Karpas-422 (cell line): ENCODE measurements at regions not wholly inside any gene's neighbourhood (a gene's known extent, or its start where the extent isn't known, plus 50 kb on each side); places are given as distances from the start of the nearest gene placed in this dataset.

Experiments used
- DNase-seq: peaks from one replicate; pipeline ENCODE4 v3.0.0-alpha.2; 2015
- H2AFZ ChIP-seq: fragments of 200-600 bp; sonication (generic); 2 replicates; pipeline ENCODE4 v1.6.1; 2014; ENCODE audit warnings: antibody characterized with exemption, low read length, mixed read lengths
- H3K27ac ChIP-seq: fragments of 200-600 bp; sonication (generic); 2 replicates; pipeline ENCODE4 v1.5.1; 2014; ENCODE audit warnings: mild to moderate bottlenecking, low read length, moderate library complexity
- H3K27me3 ChIP-seq: fragments of 200-600 bp; sonication (generic); 2 replicates; pipeline ENCODE4 v1.6.1; 2014; ENCODE audit warnings: low read length, mixed read lengths
- H3K36me3 ChIP-seq: fragments of 200-600 bp; sonication (generic); 2 replicates; pipeline ENCODE4 v1.6.1; 2014; ENCODE audit warnings: low read length, mixed read lengths; ENCODE audit not compliant: insufficient read depth
- H3K4me1 ChIP-seq: fragments of 200-600 bp; sonication (generic); 2 replicates; pipeline ENCODE4 v1.6.1; 2014; ENCODE audit warnings: mild to moderate bottlenecking, low read length, mixed read lengths
- H3K4me2 ChIP-seq: fragments of 200-600 bp; sonication (generic); 2 replicates; pipeline ENCODE4 v1.6.1; 2014; ENCODE audit warnings: low read length, low read depth, mild to moderate bottlenecking; ENCODE audit not compliant: poor library complexity, severe bottlenecking
- H3K4me3 ChIP-seq: fragments of 200-600 bp; sonication (generic); 2 replicates; pipeline ENCODE4 v1.5.1; 2014; ENCODE audit warnings: mild to moderate bottlenecking, antibody characterized with exemption, low read length, mixed read lengths
- H3K79me2 ChIP-seq: fragments of 200-600 bp; sonication (generic); 2 replicates; pipeline ENCODE4 v1.6.1; 2014; ENCODE audit warnings: mild to moderate bottlenecking, low read length, mixed read lengths
- H3K9ac ChIP-seq: fragments of 200-600 bp; sonication (generic); 2 replicates; pipeline ENCODE4 v1.6.0; 2014; ENCODE audit warnings: low read length
- H3K9me2 ChIP-seq: fragments of 200-600 bp; sonication (generic), shearing (Covaris generic); replicated peaks from 2 replicates; pipeline ENCODE4 v1.6.0; 2014; ENCODE audit warnings: mild to moderate bottlenecking, low read length, moderate library complexity; ENCODE audit not compliant: insufficient read depth
- H3K9me3 ChIP-seq: fragments of 300-700, 200-600 bp; sonication (generic); 2 replicates; pipeline ENCODE4 v1.6.1; 2014; ENCODE audit warnings: low read length, mixed read lengths
- H4K20me1 ChIP-seq: fragments of 200-600 bp; sonication (generic); 2 replicates; pipeline ENCODE4 v1.6.1; 2014; ENCODE audit warnings: mild to moderate bottlenecking, antibody characterized with exemption, low read length, low read depth; ENCODE audit not compliant: insufficient read depth

DNA sequence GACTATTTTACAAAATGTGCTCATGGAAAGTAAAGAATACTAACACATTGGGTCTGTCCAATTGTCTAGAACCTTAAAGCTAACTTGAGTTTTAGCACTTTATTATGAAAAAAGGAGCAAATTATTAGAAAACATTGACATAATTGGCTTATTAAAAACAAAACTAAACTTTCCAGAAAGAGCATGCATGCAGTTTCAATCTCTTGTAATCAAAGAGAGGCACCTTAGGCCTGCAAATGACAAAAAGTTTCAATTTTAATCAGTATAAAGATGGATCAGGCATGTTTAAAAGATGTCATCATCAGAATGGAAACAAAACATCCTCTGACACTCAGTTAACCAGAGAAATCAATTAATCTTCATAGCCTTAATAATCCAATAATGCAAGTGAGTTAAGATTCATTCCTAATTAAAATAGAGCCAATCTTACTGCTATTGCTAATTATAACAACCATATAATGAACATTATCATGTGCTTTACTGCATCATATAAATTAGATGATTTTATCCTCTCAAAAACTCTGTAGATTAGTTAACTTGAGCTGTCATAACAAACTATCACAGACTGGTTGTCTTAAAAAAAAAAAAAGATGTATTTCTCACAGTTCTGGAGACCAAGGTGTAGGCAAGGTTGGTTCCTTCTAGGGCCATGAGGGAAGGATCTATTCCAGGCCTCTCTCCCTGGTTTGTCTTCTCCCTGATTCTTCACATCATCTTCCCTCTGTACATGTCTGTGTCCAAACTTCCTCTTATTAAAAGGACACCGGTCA lies 131.4 kb downstream of the RPAP3 start:
- Histone ChIP-seq H3K9ac (no peak overlapping the region), H3K27ac (no peak overlapping the region), H3K4me1 (no peaks in the 10 kb centered on the region), H3K4me3 (no peak overlapping the region), H3K79me2 (no peaks in the 10 kb centered on the region), H3K27me3 (no peaks in the 10 kb centered on the region), H2AFZ (no peak overlapping the region), H3K9me3 (no peaks in the 10 kb centered on the region), H3K9me2 (no peaks in the 10 kb centered on the region), H4K20me1 (no peaks in the 10 kb centered on the region), H3K4me2 (no peak overlapping the region), H3K36me3 (no peaks in the 10 kb centered on the region)
- no peak for DNase-seq

DNA sequence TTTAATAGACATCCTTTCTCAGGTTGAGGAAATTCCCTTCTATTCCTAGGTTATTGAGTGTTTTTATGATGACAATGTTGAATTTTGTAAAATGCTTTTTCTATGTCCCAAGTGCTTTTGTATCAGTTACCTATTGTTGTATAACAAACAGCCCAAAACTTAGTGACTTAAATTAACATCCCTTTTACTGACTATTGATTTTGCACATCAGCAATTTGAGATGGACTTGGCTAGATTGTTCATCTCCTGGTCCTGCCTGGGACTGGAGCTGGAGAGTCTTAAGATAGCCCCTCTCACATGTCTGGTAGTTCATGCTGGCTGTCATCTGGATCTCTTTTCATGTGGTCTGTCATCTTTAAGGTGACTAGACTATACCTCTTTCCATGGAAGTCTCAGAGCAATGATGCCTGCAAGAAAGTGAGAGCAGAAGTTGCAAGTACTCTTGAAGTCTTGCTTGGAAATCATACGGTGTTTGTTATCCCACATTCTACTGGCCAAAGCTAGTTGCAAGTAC lies 132.6 kb downstream of the RPAP3 start:
- Histone ChIP-seq H3K4me2 (no peak overlapping the region), H3K4me1 (no peaks in the 10 kb centered on the region), H2AFZ (no peak overlapping the region), H3K36me3 (no peaks in the 10 kb centered on the region), H3K4me3 (no peak overlapping the region), H3K9me3 (no peaks in the 10 kb centered on the region), H3K9me2 (no peaks in the 10 kb centered on the region), H3K27ac (no peak overlapping the region), H3K9ac (no peak overlapping the region), H3K27me3 (no peaks in the 10 kb centered on the region), H4K20me1 (no peaks in the 10 kb centered on the region), H3K79me2 (no peaks in the 10 kb centered on the region)
- DNase-seq, result no peak

- Histone ChIP-seq H3K27me3 (no peaks in the 10 kb centered on the region; the same call in 1 of the 2 replicates), H3K4me2 (no peak overlapping the region), H3K4me1 (no peaks in the 10 kb centered on the region), H3K79me2 (no peaks in the 10 kb centered on the region), H3K36me3 (no peaks in the 10 kb centered on the region), H4K20me1 (no peaks in the 10 kb centered on the region), H3K4me3 (no peak overlapping the region), H3K9me3 (no peaks in the 10 kb centered on the region), H3K27ac (no peak overlapping the region), H2AFZ (no peak overlapping the region), H3K9me2 (no peaks in the 10 kb centered on the region), H3K9ac (no peak overlapping the region)
- DNase-seq, result no peak
Measured at GRCh38 chr12:47570151-47570550, 135.7 kb downstream of the RPAP3 start.

DNA sequence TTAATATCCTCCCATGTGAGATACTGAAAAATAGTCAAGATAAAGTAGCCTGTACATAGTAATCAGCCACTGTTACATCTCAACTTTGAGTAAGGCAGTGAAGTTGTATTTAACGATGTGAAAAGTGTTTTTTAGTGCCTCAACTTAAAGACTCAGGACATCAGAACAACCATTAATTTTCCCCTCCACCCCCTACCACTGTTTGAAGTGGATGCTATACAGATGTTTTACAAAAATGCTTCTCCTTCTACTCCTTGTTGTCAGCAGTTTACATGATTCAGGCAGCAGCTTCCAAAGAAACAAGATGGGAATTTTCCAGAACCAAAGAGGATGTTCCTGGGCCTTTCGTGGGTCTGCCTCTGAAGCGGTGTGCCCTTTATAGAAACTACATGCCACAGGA lies 143.6 kb downstream of the RPAP3 start:
- no peak overlapping the region for H2AFZ ChIP-seq
- no peak for DNase-seq
- H3K27me3 ChIP-seq, result no peaks in the 10 kb centered on the region; the same call in 1 of the 2 replicates
- H3K9me3 ChIP-seq, result no peaks in the 10 kb centered on the region
- H3K9ac ChIP-seq, result no peak overlapping the region
- H3K4me2 ChIP-seq, result no peak overlapping the region
- no peak overlapping the region for H3K4me3 ChIP-seq
- no peaks in the 10 kb centered on the region for H3K9me2 ChIP-seq
- no peaks in the 10 kb centered on the region for H4K20me1 ChIP-seq
- H3K4me1 ChIP-seq, result peaks cover 7% of the 10 kb centered on the region
- no peaks in the 10 kb centered on the region for H3K79me2 ChIP-seq
- H3K27ac ChIP-seq, result no peak overlapping the region
- no peaks in the 10 kb centered on the region for H3K36me3 ChIP-seq

GRCh38 chr12:47561746-47562145 lies 144.1 kb downstream of the RPAP3 start:
- Histone ChIP-seq H3K9ac (no peak overlapping the region), H4K20me1 (no peaks in the 10 kb centered on the region), H3K4me2 (no peak overlapping the region), H3K36me3 (no peaks in the 10 kb centered on the region), H3K9me2 (no peaks in the 10 kb centered on the region), H3K9me3 (no peaks in the 10 kb centered on the region), H3K4me1 (peaks cover 7% of the 10 kb centered on the region), H3K4me3 (no peak overlapping the region), H2AFZ (no peak overlapping the region), H3K27me3 (no peaks in the 10 kb centered on the region; the same call in 1 of the 2 replicates), H3K27ac (no peak overlapping the region), H3K79me2 (no peaks in the 10 kb centered on the region)
- DNase-seq, result no peak

DNA sequence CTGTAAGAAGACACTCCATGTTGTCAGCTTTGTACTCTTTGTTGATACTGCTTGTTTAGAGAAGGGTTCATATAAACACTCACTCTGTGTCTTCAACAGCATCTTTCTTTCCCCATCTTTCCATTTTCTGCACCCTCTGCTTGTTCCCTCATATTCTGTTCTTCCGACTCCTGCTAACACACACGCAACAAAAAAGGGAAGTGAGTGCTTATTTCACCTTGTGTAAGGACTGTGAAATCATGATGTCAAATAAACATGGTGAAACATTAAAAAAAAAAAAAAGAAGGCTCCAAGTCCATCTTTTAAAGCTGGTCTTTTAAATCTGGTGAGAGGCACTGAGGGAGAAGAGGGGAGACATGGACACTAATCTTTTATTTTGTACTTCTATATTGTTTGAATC lies 145.4 kb downstream of the RPAP3 start:
- H3K4me3 ChIP-seq, result no peak overlapping the region
- H3K36me3 ChIP-seq, result no peaks in the 10 kb centered on the region
- H3K79me2 ChIP-seq, result no peaks in the 10 kb centered on the region
- peaks cover 7% of the 10 kb centered on the region for H3K4me1 ChIP-seq
- no peaks in the 10 kb centered on the region for H3K27me3 ChIP-seq
- H3K9me3 ChIP-seq, result no peaks in the 10 kb centered on the region
- DNase-seq, result no peak
- no peaks in the 10 kb centered on the region for H4K20me1 ChIP-seq
- H3K27ac ChIP-seq, result no peak overlapping the region
- no peak overlapping the region for H3K4me2 ChIP-seq
- H2AFZ ChIP-seq, result no peak overlapping the region
- H3K9ac ChIP-seq, result no peak overlapping the region
- H3K9me2 ChIP-seq, result no peaks in the 10 kb centered on the region

DNA sequence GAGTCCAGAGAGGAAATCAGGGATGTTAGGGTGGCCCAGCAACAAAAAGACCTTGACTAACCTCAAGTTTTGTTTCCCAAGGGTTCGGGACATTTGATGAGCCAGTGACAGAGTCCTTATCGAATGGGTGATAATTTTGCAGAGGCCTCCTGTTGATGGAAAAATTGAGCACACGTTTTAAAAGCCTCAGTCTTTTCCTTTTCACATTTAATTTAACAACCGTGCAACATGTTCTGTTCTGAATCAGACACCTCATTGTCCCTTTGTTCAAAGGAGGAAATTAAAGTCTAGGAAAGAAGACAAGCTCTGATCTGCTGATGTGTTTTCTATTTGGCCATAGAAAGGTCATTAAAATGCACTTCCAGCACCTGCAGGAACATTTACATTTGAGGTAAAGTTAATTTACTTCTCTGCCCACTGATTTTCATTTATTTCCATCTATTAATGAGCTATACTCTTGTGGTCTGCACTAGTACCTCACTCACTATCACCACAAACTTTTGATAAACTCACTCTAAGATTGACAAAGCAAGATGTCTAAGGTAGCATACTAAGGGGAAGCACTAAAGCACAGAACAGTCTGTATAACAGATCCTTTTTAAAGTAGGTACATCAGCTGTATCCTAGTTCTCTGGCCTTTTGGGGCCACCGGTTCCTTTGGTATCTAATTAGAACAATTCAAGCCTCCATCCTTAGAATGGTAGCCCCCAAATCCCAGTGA lies 147.0 kb downstream of the RPAP3 start:
- no peak overlapping the region for H3K9ac ChIP-seq
- no peak overlapping the region for H2AFZ ChIP-seq
- H3K4me1 ChIP-seq, result peaks cover 7% of the 10 kb centered on the region
- no peaks in the 10 kb centered on the region for H3K36me3 ChIP-seq
- H3K27ac ChIP-seq, result no peak overlapping the region
- no peak for DNase-seq
- no peak overlapping the region for H3K4me3 ChIP-seq
- H3K4me2 ChIP-seq, result no peak overlapping the region
- no peaks in the 10 kb centered on the region for H3K27me3 ChIP-seq
- H3K9me2 ChIP-seq, result no peaks in the 10 kb centered on the region
- H3K9me3 ChIP-seq, result no peaks in the 10 kb centered on the region
- H3K79me2 ChIP-seq, result no peaks in the 10 kb centered on the region
- H4K20me1 ChIP-seq, result no peaks in the 10 kb centered on the region

DNA sequence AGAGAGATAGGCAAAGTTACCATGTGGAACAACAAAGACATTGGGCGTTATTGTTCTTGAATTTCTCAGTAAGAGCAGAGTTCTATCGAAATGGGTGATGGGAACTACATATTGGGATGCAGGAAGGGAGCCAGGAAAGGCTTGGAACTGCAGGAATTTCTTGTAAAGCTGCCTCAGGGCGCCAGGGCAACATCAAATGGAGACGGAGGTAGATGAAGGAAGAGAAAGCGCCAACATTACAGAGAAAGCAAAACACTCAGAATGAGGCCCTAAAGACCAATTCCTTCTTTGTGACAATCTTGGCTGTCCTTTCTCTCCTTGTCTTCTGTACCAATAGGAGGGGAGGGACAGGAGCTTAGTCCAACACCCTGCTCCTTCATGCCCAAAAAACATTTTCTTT lies 148.4 kb downstream of the RPAP3 start:
- no peak for DNase-seq
- no peak overlapping the region for H3K4me2 ChIP-seq
- no peak overlapping the region for H3K4me3 ChIP-seq
- no peak overlapping the region for H3K9ac ChIP-seq
- 0 out of 2 replicates have a peak, but pooled peaks cover 4% of the 10 kb centered on the region for H3K9me3 ChIP-seq
- H3K9me2 ChIP-seq, result no peaks in the 10 kb centered on the region
- H3K27me3 ChIP-seq, result no peaks in the 10 kb centered on the region; the same call in 1 of the 2 replicates
- no peaks in the 10 kb centered on the region for H3K36me3 ChIP-seq
- peaks cover 7% of the 10 kb centered on the region for H3K4me1 ChIP-seq
- H4K20me1 ChIP-seq, result no peaks in the 10 kb centered on the region
- no peaks in the 10 kb centered on the region for H3K79me2 ChIP-seq
- H2AFZ ChIP-seq, result no peak overlapping the region
- no peak overlapping the region for H3K27ac ChIP-seq
